MM.1S (cell line): ENCODE measurements at regions not wholly inside any gene's neighbourhood (a gene's known extent, or its start where the extent isn't known, plus 50 kb on each side); places are given as distances from the start of the nearest gene placed in this dataset.

Source experiments
- DNase-seq: peaks from one replicate; pipeline ENCODE4 v3.0.0-alpha.2; 2015
- H2AFZ ChIP-seq: fragments of 300-600 bp; sonication (generic); 2 replicates; pipeline ENCODE4 v1.6.0; 2016; ENCODE audit warnings: antibody characterized with exemption, low read length
- H3F3A ChIP-seq: fragments of 300-600 bp; sonication (generic); 2 replicates; pipeline ENCODE4 v1.6.1; 2016; ENCODE audit warnings: mild to moderate bottlenecking, antibody characterized with exemption, low read length, moderate library complexity, mixed read lengths; ENCODE audit not compliant: insufficient read depth
- H3K27ac ChIP-seq: fragments of 300-600 bp; sonication (generic); 2 replicates; pipeline ENCODE4 v1.5.1; 2016; ENCODE audit warnings: mild to moderate bottlenecking, low read length
- H3K27me3 ChIP-seq: fragments of 300-600 bp; sonication (generic); replicated peaks from 2 replicates; pipeline ENCODE4 v1.6.0; 2016; ENCODE audit warnings: low read length; ENCODE audit not compliant: insufficient read depth
- H3K36me3 ChIP-seq: fragments of 300-600 bp; sonication (generic); replicated peaks from 2 replicates; pipeline ENCODE4 v1.6.1; 2016; ENCODE audit warnings: mild to moderate bottlenecking, low read length, mixed read lengths; ENCODE audit not compliant: insufficient read depth
- H3K4me1 ChIP-seq: fragments of 300-600 bp; sonication (generic); 2 replicates; pipeline ENCODE4 v1.6.1; 2016; ENCODE audit warnings: low read length, mixed read lengths
- H3K4me2 ChIP-seq: fragments of 300-600 bp; sonication (generic); 2 replicates; pipeline ENCODE4 v1.6.0; 2016; ENCODE audit warnings: low read depth, low read length
- H3K4me3 ChIP-seq: fragments of 300-600 bp; sonication (generic); 2 replicates; pipeline ENCODE4 v1.5.1; 2016; ENCODE audit warnings: low read length, mixed read lengths
- H3K79me2 ChIP-seq: fragments of 300-600 bp; sonication (generic); 2 replicates; pipeline ENCODE4 v1.6.1; 2016; ENCODE audit warnings: mixed run types, low read length, mixed read lengths
- H3K9ac ChIP-seq: fragments of 300-600 bp; sonication (generic); 2 replicates; pipeline ENCODE4 v1.6.1; 2016; ENCODE audit warnings: low read length, mixed read lengths
- H3K9me2 ChIP-seq: fragments of 300-600 bp; sonication (generic); replicated peaks from 2 replicates; pipeline ENCODE4 v1.6.1; 2016; ENCODE audit warnings: mild to moderate bottlenecking, low read length, mixed read lengths; ENCODE audit not compliant: insufficient read depth
- H3K9me3 ChIP-seq: fragments of 300-600 bp; sonication (generic); replicated peaks from 2 replicates; pipeline ENCODE4 v1.6.1; 2016; ENCODE audit warnings: mild to moderate bottlenecking, low read length, mixed read lengths; ENCODE audit not compliant: insufficient read depth
- H4K20me1 ChIP-seq: fragments of 300-600 bp; sonication (generic); 2 replicates; pipeline ENCODE4 v1.6.1; 2016; ENCODE audit warnings: mild to moderate bottlenecking, low read length, moderate library complexity, mixed read lengths; ENCODE audit not compliant: insufficient read depth
- EZH2 ChIP-seq: fragments of 300-600 bp; sonication (generic); optimal IDR thresholded peaks from 2 replicates; pipeline ENCODE3; 2017; ENCODE audit warnings: low read depth, mild to moderate bottlenecking, antibody characterized with exemption, low read length, mixed read lengths
- EZH2phosphoT487 ChIP-seq: fragments of 300-600 bp; sonication (generic); IDR thresholded peaks from 2 replicates; pipeline ENCODE4 v1.6.1; 2018; ENCODE audit warnings: antibody characterized with exemption, low read length
- TF ChIP-seq, protein P1 (sequence below): fragments of 300-600 bp; sonication (generic); IDR thresholded peaks from 2 replicates; pipeline ENCODE4 v1.5.1; 2016; ENCODE audit warnings: antibody characterized with exemption, low read length, mixed read lengths

DNA sequence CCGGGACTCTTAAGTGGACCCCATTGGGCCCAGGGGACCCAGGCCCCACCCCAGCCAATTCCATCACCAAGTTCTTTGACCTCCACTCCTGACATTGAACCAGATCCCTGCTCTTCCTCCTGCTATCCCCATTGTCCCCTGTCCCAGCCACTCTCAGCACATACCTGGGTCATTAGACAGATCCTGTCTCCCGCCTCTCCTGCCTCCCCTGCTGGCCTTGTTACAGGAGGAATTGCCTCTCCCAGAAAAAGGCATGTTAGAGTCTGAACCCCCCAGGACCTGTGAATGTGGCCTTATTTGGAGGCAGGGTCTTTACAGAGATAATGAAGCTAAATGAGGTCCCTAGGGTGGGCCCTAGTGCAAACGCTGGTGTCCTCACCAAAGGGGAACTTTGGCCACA is 301.9 kb downstream of the NPHP4 start:
- H3K4me3 ChIP-seq: no peak overlapping the region
- H3K9me3 ChIP-seq: no peaks in the 10 kb centered on the region
- H3K9me2 ChIP-seq: no peaks in the 10 kb centered on the region
- no peaks in the 10 kb centered on the region for H3F3A ChIP-seq
- no peak overlapping the region for H3K27ac ChIP-seq
- H3K79me2 ChIP-seq: no peaks in the 10 kb centered on the region
- H4K20me1 ChIP-seq: no peaks in the 10 kb centered on the region
- no peak for DNase-seq
- H3K4me2 ChIP-seq: no peak overlapping the region
- no peak for TF ChIP-seq EZH2phosphoT487
- TF ChIP-seq EZH2: no peak
- TF ChIP-seq, protein P1, sequence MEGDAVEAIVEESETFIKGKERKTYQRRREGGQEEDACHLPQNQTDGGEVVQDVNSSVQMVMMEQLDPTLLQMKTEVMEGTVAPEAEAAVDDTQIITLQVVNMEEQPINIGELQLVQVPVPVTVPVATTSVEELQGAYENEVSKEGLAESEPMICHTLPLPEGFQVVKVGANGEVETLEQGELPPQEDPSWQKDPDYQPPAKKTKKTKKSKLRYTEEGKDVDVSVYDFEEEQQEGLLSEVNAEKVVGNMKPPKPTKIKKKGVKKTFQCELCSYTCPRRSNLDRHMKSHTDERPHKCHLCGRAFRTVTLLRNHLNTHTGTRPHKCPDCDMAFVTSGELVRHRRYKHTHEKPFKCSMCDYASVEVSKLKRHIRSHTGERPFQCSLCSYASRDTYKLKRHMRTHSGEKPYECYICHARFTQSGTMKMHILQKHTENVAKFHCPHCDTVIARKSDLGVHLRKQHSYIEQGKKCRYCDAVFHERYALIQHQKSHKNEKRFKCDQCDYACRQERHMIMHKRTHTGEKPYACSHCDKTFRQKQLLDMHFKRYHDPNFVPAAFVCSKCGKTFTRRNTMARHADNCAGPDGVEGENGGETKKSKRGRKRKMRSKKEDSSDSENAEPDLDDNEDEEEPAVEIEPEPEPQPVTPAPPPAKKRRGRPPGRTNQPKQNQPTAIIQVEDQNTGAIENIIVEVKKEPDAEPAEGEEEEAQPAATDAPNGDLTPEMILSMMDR: no peak
- H3K36me3 ChIP-seq: no peaks in the 10 kb centered on the region
- no peak overlapping the region for H2AFZ ChIP-seq
- H3K27me3 ChIP-seq: peaks cover 95% of the 10 kb centered on the region
- H3K9ac ChIP-seq: no peak overlapping the region
- no peaks in the 10 kb centered on the region for H3K4me1 ChIP-seq

- H3K9me3 ChIP-seq: no peaks in the 10 kb centered on the region
- no peak overlapping the region for H3K4me2 ChIP-seq
Measured at GRCh38 chr1:5688081-5689077, 303.8 kb downstream of the NPHP4 start.

GRCh38 chr1:5686925-5687706 is 305.1 kb downstream of the NPHP4 start:
- H3F3A ChIP-seq: no peaks in the 10 kb centered on the region

More at GRCh38 chr1:5688081-5689077, 303.8 kb downstream of the NPHP4 start:
- TF ChIP-seq EZH2: no peak
- TF ChIP-seq, protein P1: no peak
- H2AFZ ChIP-seq: no peak overlapping the region
- no peaks in the 10 kb centered on the region for H3F3A ChIP-seq
- no peaks in the 10 kb centered on the region for H3K4me1 ChIP-seq
- no peaks in the 10 kb centered on the region for H4K20me1 ChIP-seq
- H3K4me3 ChIP-seq: no peak overlapping the region
- peaks cover 98% of the 10 kb centered on the region for H3K27me3 ChIP-seq
- no peak overlapping the region for H3K27ac ChIP-seq
- DNase-seq: no peak
- no peaks in the 10 kb centered on the region for H3K9me2 ChIP-seq
- H3K9ac ChIP-seq: no peak overlapping the region
- H3K36me3 ChIP-seq: no peaks in the 10 kb centered on the region
- no peaks in the 10 kb centered on the region for H3K79me2 ChIP-seq

More at GRCh38 chr1:5686925-5687706, 305.1 kb downstream of the NPHP4 start:
- DNase-seq: no peak
- H3K4me2 ChIP-seq: no peak overlapping the region
- no peak overlapping the region for H3K27ac ChIP-seq
- H3K27me3 ChIP-seq: peaks cover 98% of the 10 kb centered on the region
- no peaks in the 10 kb centered on the region for H3K4me1 ChIP-seq
- H3K4me3 ChIP-seq: no peak overlapping the region
- no peaks in the 10 kb centered on the region for H3K9me2 ChIP-seq
- TF ChIP-seq EZH2phosphoT487: no peak
- no peak overlapping the region for H3K9ac ChIP-seq
- H3K79me2 ChIP-seq: no peaks in the 10 kb centered on the region
- H3K36me3 ChIP-seq: no peaks in the 10 kb centered on the region
- no peaks in the 10 kb centered on the region for H4K20me1 ChIP-seq
- no peak overlapping the region for H2AFZ ChIP-seq
- no peaks in the 10 kb centered on the region for H3K9me3 ChIP-seq
